GM10266 (cell line): ENCODE measurements at regions not wholly inside any gene's neighbourhood (a gene's known extent, or its start where the extent isn't known, plus 50 kb on each side); places are given as distances from the start of the nearest gene placed in this dataset.
"Not testable (repeated sequence)": the region's sequence is repeated elsewhere in the genome, so short reads cannot be mapped to it uniquely, and the experiment has no call there.

Source experiments
- DNase-seq: peaks from one replicate; pipeline ENCODE4 v3.0.0; 2012; ENCODE audit errors: extremely low spot score
- TF ChIP-seq, protein P1 (sequence below): IDR thresholded peaks from 2 replicates; pipeline ENCODE4 v1.5.1; 2012; ENCODE audit warnings: mild to moderate bottlenecking, low read depth; ENCODE audit not compliant: control insufficient read depth, insufficient read depth; ENCODE audit errors: missing control alignments

DNA sequence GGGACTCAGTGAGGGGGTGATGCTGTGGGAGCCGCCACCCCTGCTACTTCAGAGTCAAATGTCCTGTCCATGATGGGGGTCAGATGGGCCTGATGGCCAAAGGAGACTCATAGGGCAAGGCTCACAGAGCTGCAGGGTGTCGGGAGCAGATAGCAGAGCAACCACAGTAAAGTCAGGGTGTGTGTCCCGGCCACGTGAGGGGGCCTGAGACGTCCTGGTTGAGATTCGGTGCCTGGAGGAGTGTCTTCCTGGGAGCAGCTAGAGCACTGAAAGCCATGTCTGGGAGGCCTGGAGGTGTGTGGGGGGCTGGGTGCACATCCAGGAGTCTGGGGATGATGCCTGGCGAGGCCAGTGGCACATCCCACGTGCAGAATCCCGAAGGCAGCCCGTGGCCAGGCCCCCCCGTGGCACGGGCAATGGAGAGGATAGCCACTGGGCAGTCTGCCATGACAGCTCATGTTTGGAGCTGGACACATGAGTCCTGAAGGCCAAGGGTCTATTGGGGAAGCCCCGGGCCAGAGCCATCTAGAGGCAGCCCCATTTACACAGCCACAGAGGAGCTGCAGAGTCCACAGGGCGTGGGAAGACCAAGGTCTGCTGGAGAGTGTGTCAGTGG lies 308.0 kb upstream of the SFSWAP start:
- TF ChIP-seq, protein P1, sequence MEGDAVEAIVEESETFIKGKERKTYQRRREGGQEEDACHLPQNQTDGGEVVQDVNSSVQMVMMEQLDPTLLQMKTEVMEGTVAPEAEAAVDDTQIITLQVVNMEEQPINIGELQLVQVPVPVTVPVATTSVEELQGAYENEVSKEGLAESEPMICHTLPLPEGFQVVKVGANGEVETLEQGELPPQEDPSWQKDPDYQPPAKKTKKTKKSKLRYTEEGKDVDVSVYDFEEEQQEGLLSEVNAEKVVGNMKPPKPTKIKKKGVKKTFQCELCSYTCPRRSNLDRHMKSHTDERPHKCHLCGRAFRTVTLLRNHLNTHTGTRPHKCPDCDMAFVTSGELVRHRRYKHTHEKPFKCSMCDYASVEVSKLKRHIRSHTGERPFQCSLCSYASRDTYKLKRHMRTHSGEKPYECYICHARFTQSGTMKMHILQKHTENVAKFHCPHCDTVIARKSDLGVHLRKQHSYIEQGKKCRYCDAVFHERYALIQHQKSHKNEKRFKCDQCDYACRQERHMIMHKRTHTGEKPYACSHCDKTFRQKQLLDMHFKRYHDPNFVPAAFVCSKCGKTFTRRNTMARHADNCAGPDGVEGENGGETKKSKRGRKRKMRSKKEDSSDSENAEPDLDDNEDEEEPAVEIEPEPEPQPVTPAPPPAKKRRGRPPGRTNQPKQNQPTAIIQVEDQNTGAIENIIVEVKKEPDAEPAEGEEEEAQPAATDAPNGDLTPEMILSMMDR, result no peak
- no peak for DNase-seq

GRCh38 chr12:131403676-131404075 lies 307.2 kb upstream of the SFSWAP start:
- TF ChIP-seq, protein P1, result no peak

GRCh38 chr12:131404705-131405104 lies 306.2 kb upstream of the SFSWAP start:
- DNase-seq, result no peak

More at GRCh38 chr12:131403676-131404075, 307.2 kb upstream of the SFSWAP start:
- DNase-seq, result no peak

DNA sequence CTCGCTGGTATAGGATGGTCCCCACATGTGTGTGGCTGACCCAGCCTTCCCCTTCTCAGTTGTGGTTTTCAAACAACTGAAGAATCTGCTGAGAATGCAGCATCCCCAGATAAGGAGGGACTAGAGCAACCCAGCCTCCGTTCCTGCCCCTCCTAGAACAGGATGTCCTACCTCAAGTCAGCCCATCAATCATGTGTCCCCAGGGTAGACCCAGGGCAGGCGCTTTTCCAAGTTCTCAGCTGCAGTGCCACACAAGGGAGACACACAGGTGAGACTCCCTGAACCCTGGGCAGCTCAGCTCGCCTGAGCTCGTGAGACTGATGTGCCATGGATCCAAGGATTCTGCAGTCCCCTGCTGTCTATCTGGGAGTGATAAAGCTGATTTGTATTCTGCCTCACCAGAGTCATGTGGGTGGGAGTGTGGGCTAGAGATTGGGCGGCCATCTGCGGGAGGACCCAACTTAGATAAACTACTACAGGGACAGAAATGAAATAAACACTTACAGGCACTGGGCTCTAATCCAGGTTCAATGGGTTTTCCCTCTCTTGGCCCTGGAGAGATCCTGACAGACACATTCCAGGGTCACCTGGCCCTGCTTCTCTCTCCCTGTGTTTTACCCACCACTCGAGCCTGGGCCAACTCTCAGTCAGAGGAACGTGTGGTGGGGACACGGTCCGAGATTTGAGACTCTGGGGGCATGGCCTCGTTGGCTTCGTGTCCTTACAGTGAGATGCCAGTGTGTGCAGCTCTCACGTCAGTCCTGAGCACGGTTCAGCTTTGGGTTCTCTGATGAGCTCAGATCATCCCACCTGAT lies 303.5 kb upstream of the SFSWAP start:
- TF ChIP-seq, protein P1, result no peak
- DNase-seq, result no peak

More at GRCh38 chr12:131404705-131405104, 306.2 kb upstream of the SFSWAP start:
- TF ChIP-seq, protein P1, result no peak

DNA sequence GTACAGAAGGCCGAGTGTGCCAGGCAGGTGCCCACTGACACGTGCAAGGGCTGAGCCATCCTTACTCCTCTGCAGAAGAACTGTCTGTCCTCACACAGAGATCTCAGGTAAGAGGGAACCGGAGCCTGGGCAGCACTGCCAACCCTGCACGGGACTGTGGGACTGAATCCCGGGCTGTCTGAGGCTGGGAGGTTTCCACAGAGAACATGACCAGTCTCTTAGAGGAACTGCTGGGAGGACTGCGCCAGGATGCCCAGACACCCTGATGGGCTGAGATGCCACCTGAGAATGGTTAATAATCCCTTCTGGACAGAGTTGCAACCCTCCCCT lies 302.9 kb upstream of the SFSWAP start:
- no peak for DNase-seq
- TF ChIP-seq, protein P1, result no peak

DNA sequence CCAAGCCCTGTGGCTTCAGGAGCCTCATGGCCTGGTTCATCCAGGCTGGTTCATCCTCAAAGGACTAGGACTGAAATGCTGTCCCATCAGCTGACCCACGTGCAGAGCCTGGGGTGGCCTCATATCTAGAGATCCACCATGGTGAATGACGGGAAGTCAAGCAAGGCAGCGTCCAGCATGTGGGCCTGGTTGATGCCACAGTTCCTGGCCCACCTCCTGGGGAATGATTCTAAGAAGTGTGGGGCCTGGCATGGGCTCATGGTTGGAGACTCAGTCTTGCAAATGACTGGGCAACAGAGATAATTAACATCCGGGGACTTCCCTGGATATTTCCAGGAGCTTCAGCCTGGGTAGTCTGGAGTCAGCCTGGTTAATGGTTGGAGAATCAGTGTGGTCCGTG lies 302.4 kb upstream of the SFSWAP start:
- DNase-seq, result no peak
- TF ChIP-seq, protein P1, result no peak

DNA sequence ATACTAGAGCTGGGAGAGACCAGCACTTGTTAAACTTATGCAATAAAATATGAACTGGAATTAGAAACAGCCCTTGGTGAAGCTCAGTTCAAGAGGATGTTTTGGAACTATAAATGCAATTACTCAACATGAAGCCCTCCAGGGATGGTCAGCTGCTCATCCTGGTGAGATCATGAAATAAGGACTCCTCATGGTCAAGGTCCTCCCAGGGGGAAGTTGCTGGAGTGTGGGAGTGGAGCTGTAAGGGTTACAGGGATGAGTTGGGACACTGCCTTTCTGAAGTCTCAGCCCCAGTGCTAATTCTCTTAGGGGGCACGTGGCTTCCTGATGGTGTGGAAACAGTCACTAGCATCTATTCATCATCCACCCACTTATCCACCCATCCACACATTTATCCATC lies 301.7 kb upstream of the SFSWAP start:
- TF ChIP-seq, protein P1, result no peak
- no peak for DNase-seq

GRCh38 chr12:131411827-131412226 lies 299.1 kb upstream of the SFSWAP start:
- not testable (repeated sequence) for DNase-seq
